ENCODE measurements at regions not wholly inside any gene's neighbourhood (a gene's known extent, or its start where the extent isn't known, plus 50 kb on each side); places are given as distances from the start of the nearest gene placed in this dataset.
"Not testable (repeated sequence)": the region's sequence is repeated elsewhere in the genome, so short reads cannot be mapped to it uniquely, and the experiment has no call there.

DNA sequence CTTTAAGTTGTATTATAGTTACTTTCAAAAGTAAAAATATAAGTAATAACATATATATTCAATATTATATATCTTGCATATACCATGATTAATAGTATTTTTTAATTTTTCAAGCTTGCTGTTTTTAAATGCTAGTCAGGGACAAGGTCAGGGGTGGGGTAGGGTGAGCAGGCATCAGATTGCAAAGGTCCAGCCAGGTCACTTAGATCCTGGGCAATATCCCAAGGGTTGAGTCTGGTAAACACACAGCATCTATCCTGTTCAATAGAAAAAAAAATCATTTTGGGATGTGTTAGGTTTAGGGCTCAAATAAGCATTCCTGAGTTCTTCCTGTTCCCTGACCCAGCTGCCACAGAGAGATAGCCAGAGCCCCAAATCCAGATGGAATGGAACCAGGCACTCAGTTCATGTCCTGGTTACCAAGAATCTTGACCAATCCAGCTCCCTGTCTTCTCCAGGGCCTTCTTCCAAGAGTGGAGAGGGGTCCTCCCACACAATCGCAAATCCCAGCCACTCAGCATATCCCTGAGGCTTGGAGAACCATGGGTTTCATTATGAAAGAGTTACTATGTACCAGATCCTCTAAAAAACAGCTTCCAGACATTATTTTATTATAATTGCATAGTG lies 134.9 kb upstream of the TOP1 start:
- no peak for DNase-seq (ENCODE audit: low spot score)

DNA sequence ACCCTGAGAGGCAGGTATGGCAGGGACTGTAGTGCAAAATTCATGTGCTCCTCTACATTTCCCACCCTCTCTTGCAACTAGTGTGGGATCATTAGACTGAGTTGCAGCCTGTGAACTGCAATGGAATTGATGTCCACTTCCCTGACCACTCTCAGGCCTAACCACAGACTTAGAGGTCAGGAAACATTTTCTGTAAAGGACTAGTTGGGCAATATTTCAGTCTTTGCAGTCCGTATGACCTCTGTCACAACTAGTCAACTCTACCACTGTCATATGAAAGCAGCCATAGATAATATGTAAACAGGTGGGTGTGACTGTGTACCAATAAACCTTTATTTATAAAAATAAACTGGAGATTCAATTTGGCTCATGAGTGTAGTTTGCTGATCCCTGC lies 134.4 kb upstream of the TOP1 start:
- no peak for DNase-seq (ENCODE audit: low spot score)

DNA sequence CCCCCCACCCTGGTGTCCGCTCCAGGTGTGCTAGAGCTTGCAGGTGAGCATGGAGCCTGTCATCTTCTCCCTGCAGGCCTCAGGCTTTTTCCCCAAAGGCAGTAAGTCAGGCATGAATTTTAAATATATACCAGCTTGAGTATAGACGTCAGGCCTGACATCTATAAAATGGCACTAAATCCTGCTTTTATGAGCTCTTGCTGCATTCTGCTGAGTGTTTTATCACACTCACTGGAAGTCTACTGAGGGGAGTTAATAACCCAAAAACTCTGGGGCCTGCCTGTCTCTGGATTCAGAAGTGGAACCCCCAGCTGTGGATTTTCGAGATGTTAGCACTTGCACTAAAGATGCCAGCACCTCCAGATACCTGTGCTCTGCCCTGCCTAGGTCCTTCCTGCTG lies 133.4 kb upstream of the TOP1 start:
- no peak for DNase-seq (ENCODE audit: low spot score)

DNA sequence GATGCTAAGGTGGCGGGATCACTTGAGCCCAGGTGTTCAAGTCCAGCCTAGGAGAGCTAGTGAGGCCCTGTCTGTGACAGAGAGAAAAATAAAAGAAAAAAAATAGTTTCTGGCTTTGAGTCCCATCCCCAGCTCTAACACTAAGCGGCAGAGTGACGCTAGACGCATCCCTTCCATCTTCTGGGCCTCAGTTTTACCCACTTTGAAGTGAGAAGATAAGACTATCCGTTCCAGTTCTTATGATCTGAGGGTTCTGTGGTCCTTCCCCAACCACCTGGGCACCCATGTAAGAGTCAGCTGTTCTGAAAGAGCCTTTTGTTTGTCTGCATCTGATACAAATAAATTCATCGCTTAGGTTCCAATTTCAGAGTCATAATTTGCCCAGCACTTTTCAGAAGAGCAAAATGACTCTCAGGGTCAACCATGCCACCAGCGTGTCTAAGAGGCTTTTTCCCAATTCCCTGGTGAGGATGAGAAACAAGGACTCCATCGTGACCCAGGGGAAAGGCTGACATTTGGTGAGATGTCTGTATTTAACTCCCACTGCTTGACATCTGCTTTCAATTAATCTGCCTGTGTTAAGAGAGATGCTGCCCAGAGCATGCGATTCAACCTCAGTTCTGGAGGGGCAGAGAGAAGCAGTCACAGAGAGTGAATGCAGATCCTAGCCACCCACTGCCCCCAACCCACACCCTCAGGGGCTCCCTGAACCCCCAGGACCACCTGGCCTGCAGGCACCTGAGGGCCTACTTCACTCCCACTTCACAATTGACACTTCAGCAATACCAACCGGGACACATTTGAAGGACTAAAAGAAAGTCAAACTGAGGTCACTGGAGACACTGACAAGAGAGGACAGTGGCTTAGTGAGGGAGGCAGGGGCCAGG lies 131.6 kb upstream of the TOP1 start:
- DNase-seq (ENCODE audit: low spot score), result no peak

DNA sequence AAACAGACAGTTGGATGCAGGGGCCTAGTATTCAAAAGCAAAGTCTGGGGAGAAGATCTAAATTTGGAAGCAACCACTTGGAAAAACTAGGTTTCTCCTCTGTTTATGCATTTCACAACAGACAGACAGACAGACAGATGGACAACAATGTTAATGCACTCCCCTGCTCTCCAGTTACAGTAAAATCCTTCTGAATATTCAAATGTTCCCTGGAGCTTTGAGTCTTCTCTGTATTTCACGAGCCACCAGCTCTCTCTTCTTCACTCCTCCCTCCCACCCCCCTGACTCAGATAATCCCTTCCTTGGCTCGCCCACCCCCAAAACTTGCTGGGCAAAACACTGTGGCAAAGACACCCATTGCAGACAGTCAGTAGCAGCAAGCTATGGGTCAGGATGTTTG lies 129.3 kb upstream of the TOP1 start:
- DNase-seq (ENCODE audit: low spot score), result no peak

DNA sequence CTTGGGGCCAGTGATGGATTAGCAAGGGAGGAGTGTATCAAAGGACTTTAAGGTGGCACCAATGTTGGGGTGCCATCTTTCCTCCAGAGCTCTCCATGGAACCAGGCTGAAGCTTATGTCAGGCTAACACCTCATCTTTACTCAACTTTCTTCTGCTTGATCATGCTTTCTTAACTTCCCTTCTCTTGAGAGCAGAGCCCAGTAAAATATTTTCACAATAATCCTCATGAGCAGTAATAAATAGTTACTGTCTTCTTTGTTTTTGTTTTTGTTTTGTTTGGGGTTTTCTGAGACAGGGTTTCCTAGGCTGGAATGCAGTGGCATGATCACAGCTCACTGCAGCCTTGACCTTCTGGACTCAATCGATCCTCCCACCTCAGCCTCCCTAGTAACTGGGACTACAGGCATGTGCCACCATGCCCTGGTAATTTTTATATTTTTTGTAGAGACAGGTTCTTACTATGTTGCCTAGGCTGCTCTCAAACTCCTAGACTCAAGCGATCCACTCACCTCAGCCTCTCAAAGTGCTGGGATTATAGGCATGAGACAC lies 127.9 kb upstream of the TOP1 start:
- DNase-seq (ENCODE audit: low spot score), result no peak

DNA sequence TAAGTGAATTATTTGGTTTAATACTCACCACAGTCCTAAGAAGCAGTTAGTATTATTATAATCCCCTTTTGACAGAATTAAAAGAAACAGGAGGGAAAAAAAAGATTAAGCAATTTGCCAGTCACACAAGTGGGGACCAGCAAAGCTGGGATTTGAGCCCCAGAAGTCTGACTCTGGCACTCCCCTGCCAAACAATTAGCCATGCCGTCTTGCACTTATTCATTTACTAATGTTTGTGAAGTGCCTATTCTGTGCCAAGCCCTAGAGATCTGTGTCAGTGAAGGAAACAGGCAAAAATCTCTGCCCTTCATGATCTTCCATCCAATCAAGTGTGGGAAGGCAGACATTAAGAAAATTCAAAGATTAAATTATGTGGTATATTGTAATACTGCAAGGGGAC lies 126.0 kb upstream of the TOP1 start:
- no peak for DNase-seq (ENCODE audit: low spot score)

DNA sequence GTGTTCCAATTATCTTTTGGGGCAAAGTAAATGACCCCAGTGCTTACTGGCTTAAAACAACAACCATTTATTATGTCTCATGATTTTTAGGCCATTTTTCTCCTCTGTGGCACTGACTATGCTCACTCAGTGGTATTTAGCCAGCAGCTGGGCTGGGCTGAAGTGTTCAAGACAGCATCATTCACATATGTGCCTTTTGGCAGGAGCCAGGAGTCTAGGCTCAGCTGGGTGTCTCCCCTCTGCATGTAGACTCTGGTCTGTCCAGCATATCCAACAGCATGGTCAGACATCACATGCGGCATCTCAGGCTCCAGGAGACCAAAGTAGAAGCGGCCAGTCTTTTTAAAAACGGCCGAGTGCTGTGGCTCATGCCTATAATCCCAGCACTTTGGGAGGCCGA lies 120.3 kb upstream of the TOP1 start:
- DNase-seq (ENCODE audit: low spot score), result no peak

DNA sequence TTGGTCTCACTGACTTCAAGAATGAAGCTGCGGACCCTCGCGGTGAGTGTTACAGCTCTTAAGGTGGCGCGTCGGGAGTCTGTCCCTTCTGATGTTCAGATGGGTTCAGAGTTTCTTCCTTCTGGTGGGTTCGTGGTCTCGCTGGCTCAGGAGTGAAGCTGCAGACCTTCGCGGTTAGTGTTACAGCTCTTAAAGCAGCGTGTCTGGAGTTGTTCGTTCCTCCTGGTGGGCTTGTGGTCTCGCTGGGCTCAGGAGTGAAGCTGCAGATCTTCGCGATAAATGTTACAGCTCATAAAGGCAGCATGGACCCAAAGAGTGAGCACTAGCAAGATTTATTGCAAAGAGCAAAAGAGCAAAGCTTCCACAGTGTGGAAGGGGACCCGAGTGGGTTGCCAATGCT lies 119.1 kb upstream of the TOP1 start:
- DNase-seq (ENCODE audit: low spot score), result not testable (repeated sequence)

DNA sequence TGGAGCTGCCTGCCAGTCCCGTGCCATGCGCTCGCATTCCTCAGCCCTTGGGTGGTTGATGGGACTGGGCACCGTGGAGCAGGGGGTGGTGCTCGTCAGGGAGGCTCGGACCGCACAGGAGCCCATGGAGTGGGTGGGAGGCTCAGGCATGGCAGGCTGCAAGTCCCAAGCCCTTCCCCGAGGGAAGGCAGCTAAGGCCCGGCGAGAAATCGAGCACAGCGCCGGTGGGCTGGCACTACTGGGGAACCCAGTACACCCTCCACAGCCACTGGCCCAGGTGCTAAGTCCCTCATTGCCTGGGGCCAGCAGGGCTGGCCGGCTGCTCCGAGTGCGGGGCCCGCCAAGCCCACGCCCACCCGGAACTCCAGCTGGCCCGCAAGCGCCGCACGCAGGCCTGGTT lies 118.2 kb upstream of the TOP1 start:
- not testable (repeated sequence) for DNase-seq (ENCODE audit: low spot score)

DNA sequence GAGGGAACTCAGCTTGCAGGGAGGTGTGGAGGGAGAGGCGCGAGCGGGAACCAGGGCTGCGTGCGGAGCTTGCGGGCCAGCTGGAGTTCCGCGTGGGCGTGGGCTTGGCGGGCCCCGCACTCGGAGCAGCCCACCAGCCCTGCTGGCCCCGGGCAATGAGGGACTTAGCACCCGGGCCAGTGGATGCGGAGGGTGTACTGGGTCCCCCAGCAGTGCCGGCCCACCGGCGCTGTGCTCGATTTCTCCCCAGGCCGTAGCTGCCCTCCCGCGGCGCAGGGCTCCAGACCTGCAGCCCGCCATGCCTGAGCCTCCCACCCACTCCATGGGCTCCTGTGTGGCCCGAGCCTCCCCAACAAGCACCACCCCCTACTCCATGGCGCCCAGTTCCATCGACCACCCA lies 117.5 kb upstream of the TOP1 start:
- DNase-seq (ENCODE audit: low spot score), result not testable (repeated sequence)

DNA sequence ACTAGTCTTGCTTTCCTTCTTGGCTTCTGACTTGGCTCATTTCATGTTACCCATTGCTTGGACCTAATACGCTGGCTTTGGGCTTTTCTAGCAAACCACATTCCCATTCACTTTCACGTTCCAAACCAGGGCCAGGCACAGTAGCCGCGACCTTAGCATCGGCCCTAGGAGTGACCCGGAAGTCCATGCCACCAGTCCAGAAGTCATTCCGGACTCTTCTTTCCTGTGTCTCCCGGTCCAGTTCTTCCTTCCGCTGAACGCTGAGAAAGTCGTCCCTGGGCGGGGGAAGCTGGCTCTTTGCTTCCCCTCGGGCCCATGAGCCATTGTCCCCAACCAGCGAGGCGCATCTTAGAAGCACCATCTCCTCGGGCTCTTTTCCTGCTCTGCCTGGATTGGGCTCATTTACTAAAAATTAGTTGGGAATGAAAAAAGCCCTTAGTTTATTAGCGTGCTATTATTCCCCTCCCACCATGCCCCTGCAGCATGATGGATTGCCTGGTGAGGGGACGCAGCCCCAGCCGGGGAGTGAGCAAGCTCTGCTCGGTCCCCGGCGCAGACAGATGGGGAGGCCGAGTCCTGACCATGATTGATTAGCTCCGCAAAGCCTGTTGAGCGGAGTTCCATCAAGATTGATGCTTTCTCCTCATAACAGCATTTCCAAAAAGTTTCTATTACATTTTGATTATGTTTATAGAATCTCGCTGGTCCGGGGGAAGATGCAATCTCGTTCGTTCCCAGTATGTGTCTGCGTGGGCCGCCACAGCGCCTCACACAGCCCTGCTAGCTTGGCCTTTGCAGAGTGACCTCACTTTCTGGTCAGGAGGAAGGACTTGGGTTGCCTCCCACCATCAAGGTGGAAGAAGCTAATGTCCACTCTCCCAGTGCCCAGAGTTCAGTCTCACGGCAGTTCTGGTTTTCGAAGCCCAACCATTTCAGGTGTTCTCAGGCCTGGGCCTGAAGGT lies 115.1 kb upstream of the TOP1 start:
- DNase-seq (ENCODE audit: low spot score), result no peak

DNA sequence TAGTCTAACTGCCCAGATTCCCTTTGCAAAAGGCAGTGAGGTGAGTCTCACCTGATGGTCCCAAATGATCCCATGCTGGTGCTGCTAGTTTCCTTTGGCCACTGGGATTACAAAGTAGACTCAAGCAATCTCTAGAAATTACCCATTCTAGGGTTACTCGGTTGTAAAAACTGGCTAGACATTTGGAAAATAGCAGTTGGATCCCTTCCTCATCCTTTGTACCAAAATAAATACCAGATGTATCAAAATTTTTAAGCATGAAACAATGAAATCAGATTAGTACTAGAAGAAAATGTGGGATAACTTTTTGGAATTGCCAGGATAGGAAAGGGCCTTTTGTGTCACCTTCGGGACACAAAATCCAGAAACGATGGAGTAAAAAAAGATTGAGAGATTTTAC lies 112.9 kb upstream of the TOP1 start:
- DNase-seq (ENCODE audit: low spot score), result no peak

DNA sequence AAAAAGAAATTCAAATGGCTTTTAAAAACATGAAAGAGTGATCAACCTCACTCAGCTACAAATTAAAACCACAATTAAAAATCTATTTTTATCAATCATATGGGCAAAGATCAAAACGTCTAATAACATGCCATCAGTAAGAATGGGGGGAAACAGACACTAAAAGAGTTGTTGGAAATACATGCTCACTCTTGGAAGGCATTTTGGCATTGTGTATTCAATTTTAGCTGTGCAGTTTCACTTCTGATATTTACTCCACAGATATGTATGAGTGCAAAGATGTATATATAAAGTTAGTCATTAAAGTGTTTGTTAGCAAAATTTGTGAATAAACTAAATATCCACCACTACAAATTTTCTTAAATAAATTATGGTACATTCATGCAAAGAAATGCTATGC lies 112.3 kb upstream of the TOP1 start:
- no peak for DNase-seq (ENCODE audit: low spot score)

DNA sequence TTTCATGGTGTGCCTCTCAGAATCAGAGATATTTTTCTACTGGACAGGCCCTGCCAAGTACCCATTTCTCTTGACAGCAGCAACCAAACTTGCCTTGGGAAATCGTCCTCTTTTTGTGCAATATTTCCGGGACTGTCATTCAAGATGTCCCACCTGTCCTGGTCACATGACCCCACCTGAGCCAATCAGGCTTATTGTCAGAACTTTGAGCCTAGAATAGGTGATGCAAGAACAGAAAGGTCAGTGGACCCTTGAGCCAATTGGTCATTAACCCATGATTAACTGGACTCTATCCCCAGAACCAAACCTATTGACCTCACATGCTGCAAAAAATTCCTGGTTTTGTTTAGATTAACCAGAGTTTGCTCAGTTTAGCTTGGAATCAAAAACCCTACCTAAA lies 108.3 kb upstream of the TOP1 start:
- DNase-seq (ENCODE audit: low spot score), result no peak

DNA sequence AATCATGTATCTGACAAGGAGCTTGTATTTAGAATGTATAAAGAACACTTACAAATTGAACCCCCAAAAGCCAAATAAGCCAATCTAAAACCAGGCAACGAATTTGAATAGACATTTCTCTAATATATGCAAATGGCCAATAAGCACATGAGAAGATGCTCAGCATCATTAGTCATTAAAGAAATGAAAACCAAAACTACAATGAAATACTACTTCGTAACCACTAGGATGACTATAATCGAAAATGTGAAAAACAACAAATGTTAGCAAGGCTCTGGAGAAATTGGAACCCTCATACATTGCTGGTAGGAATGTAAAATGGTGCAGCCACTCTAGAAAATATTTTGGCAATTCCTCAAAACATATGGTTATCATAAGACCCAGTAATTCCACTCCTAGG lies 105.8 kb upstream of the TOP1 start:
- no peak for DNase-seq (ENCODE audit: low spot score)

DNA sequence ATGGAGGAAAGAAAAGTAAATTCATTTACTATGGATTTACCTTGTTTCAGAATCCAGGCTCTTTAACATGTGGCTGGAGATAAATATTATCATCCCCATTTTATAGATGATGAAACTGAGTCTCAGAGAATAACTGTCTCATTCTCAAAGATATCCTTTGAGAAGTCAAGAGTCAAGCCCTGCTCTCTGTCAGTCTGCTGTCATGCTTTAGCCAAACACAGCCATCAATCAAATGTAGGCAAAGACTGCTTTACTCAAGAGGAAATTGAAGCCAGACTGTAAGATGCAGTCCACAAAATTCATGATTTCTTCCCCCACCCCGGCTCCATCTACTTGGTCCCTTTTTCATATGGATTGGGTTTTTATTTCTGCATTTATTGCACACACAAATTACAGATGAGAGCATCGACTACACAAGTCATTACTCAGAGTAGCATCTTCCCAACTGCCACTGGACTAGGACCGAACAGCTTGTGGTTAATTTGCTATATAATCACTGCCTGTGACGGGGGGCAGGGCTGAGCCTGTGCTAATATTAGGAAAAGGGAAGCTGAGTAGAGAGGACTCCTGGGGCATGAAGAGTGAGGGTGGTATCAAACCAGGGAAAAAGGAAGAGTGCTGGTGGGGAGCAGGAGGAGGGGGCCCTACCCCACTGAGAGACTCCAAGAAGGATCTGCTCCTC lies 102.7 kb upstream of the TOP1 start:
- no peak for DNase-seq (ENCODE audit: low spot score)

DNA sequence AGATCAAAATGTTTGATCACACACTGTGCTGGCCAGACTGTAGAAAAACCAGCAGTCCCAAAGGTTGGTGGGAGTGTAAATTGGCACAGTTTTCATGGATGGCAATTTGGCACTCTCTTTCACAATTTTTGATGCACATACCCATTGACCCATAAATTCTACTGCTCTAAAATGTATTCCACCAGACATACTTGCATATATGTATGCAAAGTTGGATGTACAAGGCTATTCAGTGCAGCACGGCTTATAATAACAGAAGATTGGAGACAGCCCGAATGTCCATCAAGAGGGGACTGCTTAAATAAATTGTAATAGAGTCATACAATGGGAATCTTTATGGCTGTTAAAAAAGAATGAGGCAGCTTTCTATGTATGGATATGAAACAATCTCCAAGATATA lies 101.7 kb upstream of the TOP1 start:
- DNase-seq (ENCODE audit: low spot score), result no peak

DNA sequence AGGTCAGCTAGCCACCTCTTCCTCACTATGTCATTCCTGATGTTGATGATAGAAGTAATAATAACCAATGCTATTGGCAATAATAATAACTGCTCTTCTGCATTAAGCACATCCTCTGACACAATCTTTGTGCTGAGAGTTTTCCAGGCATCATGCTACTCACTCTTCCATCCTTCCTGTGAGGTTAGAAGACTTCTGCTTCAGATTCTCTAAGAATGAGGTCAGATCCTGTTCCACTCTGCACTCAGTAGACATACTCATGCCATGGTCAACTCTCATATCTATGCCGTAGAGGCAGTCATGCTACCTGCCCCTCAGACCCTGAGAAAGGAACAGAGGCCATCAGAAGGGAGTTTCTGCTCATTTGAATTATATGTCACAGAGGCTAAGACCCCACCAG lies 98.1 kb upstream of the TOP1 start:
- DNase-seq (ENCODE audit: low spot score), result no peak

DNA sequence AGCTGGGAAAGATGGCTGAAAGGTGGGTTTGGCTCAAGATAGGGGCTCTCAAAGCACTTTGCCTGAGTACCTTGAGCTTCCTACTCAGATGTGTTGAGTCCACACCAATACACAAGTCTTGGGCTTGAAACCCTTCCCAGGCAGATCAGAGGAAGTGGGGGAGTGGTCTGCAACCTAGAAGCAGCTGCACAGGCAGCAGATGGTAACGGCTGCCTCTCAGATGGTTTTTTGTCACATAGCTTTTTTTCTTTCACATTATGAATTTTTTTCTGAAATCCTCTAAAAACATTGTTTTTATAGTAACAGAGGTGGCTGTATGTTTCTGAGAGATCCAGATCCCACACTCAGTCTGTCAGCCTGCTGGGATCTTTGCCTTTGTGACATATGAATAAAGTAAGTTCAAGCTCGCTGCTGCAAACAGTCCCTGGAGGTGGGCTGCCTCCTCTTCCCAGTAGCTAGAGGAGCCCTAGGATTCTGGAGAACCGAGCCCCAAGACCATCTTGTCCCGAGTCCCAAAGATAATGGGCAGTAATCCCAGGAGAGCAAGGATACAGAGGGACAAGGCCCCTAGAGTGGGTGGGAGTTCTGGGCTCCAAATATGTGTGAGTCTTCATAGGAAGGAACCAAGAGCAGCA lies 97.1 kb upstream of the TOP1 start:
- peak; percentile 73 for DNase-seq (ENCODE audit: low spot score)

DNA sequence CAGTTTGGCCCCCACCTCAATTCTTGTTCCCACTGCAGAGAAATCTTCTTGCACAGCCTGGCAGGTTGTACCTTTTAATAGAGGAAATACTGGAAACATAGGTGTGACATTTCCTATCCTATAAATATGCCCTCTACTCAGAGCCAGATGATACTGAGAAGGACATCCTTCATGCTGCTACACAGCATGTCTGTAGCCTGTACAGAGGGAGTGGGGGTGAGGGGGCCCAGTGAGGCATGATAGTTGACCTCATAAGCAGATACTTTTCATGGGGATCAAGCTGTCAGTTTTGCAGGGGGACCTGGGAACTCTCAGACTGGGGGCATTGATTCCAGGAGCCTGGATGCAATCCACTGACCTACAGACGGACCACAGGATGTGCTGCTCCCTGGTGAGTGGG lies 96.2 kb upstream of the TOP1 start:
- DNase-seq (ENCODE audit: low spot score), result no peak
